K562 (cell line): ENCODE measurements at regions not wholly inside any gene's neighbourhood (a gene's known extent, or its start where the extent isn't known, plus 50 kb on each side); places are given as distances from the start of the nearest gene placed in this dataset.

Experiments used
- BCLAF1 ChIP-seq, 2 experiments: fragments of 450-650 bp in 1 of 2; IDR thresholded peaks; 2 replicates each; pipeline ENCODE4 v1.6.1; 2011 to 2017; ENCODE audit warnings: low read depth in 2 of 2, antibody characterized with exemption in 1 of 2, borderline replicate concordance in 1 of 2, low read length in 1 of 2, mild to moderate bottlenecking in 1 of 2, mixed read lengths in 1 of 2; ENCODE audit not compliant: control insufficient read depth in 1 of 2
- CAMTA2 ChIP-seq: fragments of 250-450 bp; sonication (Bioruptor Pico); conservative IDR thresholded peaks from 2 replicates; pipeline ENCODE4 v1.5.1; 2022
- CHD2 ChIP-seq: IDR thresholded peaks from 2 replicates; pipeline ENCODE4 v1.6.1; 2011; ENCODE audit warnings: low read depth, low read length
- GABPB1 ChIP-seq: sonication (generic); formaldehyde crosslinking; IDR thresholded peaks from 2 replicates; pipeline ENCODE4 v1.8.0; 2022; ENCODE audit warnings: mild to moderate bottlenecking, missing genetic modification reagents
- GTF2E2 ChIP-seq: fragments of 200-800 bp; sonication (Bioruptor generic); IDR thresholded peaks from 2 replicates; pipeline ENCODE4 v1.6.1; 2016; ENCODE audit warnings: missing genetic modification characterization, missing compliant biosample characterization
- HINFP ChIP-seq: fragments of 450-650 bp; conservative IDR thresholded peaks from 2 replicates; pipeline ENCODE4 v1.6.1; 2016; ENCODE audit warnings: missing genetic modification characterization, low read depth, mild to moderate bottlenecking, control low read depth, missing compliant biosample characterization
- YY1 ChIP-seq, 3 experiments: IDR thresholded peaks; 2 replicates each; pipeline ENCODE4 v1.6.1; 2011; ENCODE audit warnings: low read length in 2 of 3, mild to moderate bottlenecking in 2 of 3, moderate library complexity in 2 of 3, borderline replicate concordance in 1 of 3, control low read depth in 1 of 3, low read depth in 1 of 3; ENCODE audit not compliant: insufficient read depth in 3 of 3, insufficient replicate concordance in 2 of 3, control insufficient read depth in 1 of 3, insufficient read length in 1 of 3; ENCODE audit errors: extremely low read depth in 1 of 3
- ZBTB11 ChIP-seq, 3 experiments: fragments of 200-800 bp in 1 of 3; fragments of 250-450 bp in 1 of 3; fragments of 450-650 bp in 1 of 3; sonication (Bioruptor Pico) in 1 of 3; sonication (Bioruptor generic) in 1 of 3; formaldehyde crosslinking in 1 of 3; IDR thresholded peaks; 2 replicates each; pipeline versions ENCODE4 v1.6.1 to v1.8.0; 2016 to 2022; ENCODE audit warnings: mild to moderate bottlenecking in 2 of 3, missing genetic modification characterization in 2 of 3, missing compliant biosample characterization in 1 of 3, moderate library complexity in 1 of 3
- ZBTB7A ChIP-seq: IDR thresholded peaks from 2 replicates; pipeline ENCODE4 v1.6.1; 2011; ENCODE audit warnings: low read depth, mild to moderate bottlenecking, low read length, moderate library complexity, borderline replicate concordance; ENCODE audit not compliant: control insufficient read depth
- ZC3H4 ChIP-seq: sonication (generic); formaldehyde crosslinking; IDR thresholded peaks from 2 replicates; pipeline ENCODE4 v1.9.0; 2021; ENCODE audit warnings: missing genetic modification reagents, borderline replicate concordance
- ZNF311 ChIP-seq: fragments of 250-450 bp; sonication (Bioruptor Pico); IDR thresholded peaks from 2 replicates; pipeline ENCODE4 v1.4.0; 2020; ENCODE audit warnings: mild to moderate bottlenecking, moderate library complexity

GRCh38 chr6:27149150-27149549 lies 98.4 kb upstream of the PRSS16 start (continued):
- 0 out of 4 replicates have a peak, but pooled peaks of 1 of the 2 experiments have one; percentile 52 for TF ChIP-seq BCLAF1 (IDR thresholded peaks at IDR 0.05; ENCODE audit: borderline replicate concordance in 1 of 2, control insufficient read depth in 1 of 2, low read depth in 2 of 2, low read length in 1 of 2)
- no peak for TF ChIP-seq HINFP (tag)
- 0 out of 2 replicates have a peak, but pooled peaks have one; percentile 48 for TF ChIP-seq CAMTA2
- no peak for TF ChIP-seq ZNF311 (CRISPR knock-in tag)
- 0 out of 2 replicates have a peak, but pooled peaks have one; percentile 14 for TF ChIP-seq ZC3H4 (CRISPR knock-in tag)
- 0 out of 6 replicates have a peak, but pooled peaks of 1 of the 3 experiments have one; percentile 22 for TF ChIP-seq ZBTB11 (CRISPR knock-in tag; IDR thresholded peaks at IDR 0.05)
- TF ChIP-seq GTF2E2: no peak
- TF ChIP-seq YY1 (IDR thresholded peaks at IDR 0.05; ENCODE audit: borderline replicate concordance in 1 of 3, control insufficient read depth in 1 of 3, extremely low read depth in 1 of 3, insufficient read depth in 3 of 3, insufficient read length in 1 of 3, insufficient replicate concordance in 2 of 3, low read depth in 1 of 3, low read length in 2 of 3): peak in 1 of 3 experiments; percentile 18
- peak; percentile 71 for TF ChIP-seq ZBTB7A
- peak; percentile 29; the same call in 1 of the 2 replicates for TF ChIP-seq CHD2
- peak; percentile 43; the same call in 1 of the 2 replicates for TF ChIP-seq GABPB1 (CRISPR knock-in tag)
